NT2/D1 (cell line): ENCODE measurements at regions not wholly inside any gene's neighbourhood (a gene's known extent, or its start where the extent isn't known, plus 50 kb on each side); places are given as distances from the start of the nearest gene placed in this dataset.

ENCODE experiments used
- DNase-seq: peaks from one replicate; pipeline ENCODE4 v3.0.0-alpha.2; 2011; ENCODE audit warnings: low read depth, low spot score
- H3K27me3 ChIP-seq: 2 replicates; pipeline ENCODE4 v1.6.0; 2011; ENCODE audit warnings: mild to moderate bottlenecking; ENCODE audit not compliant: insufficient read length, insufficient read depth
- H3K36me3 ChIP-seq: 2 replicates; pipeline ENCODE4 v1.6.1; 2011; ENCODE audit warnings: mild to moderate bottlenecking, low read length, mixed read lengths; ENCODE audit not compliant: insufficient read depth, insufficient read length
- H3K4me1 ChIP-seq: 2 replicates; pipeline ENCODE4 v1.5.1; 2011; ENCODE audit not compliant: insufficient read depth, insufficient read length
- H3K4me3 ChIP-seq: 2 replicates; pipeline ENCODE4 v1.5.1; 2011; ENCODE audit warnings: low read depth; ENCODE audit not compliant: insufficient read length
- H3K9ac ChIP-seq: 2 replicates; pipeline ENCODE4 v1.6.0; 2011; ENCODE audit warnings: low read depth; ENCODE audit not compliant: insufficient read length
- H3K9me3 ChIP-seq: 2 replicates; pipeline ENCODE4 v1.5.1; 2011; ENCODE audit warnings: mild to moderate bottlenecking, low read length; ENCODE audit not compliant: insufficient read depth
- SUZ12 ChIP-seq: IDR thresholded peaks from 2 replicates; pipeline ENCODE4 v1.6.1; 2011; ENCODE audit not compliant: insufficient read length, insufficient read depth; ENCODE audit errors: extremely low read depth
- YY1 ChIP-seq: IDR thresholded peaks from 2 replicates; pipeline ENCODE4 v1.6.1; 2011; ENCODE audit not compliant: insufficient read length, insufficient read depth
- ZNF274 ChIP-seq: IDR thresholded peaks from 2 replicates; pipeline ENCODE4 v1.6.1; 2011; ENCODE audit warnings: mild to moderate bottlenecking, low read depth, low read length

- Histone ChIP-seq H3K4me3 (no peak overlapping the region), H3K4me1 (peaks cover 2% of the 10 kb centered on the region), H3K36me3 (no peaks in the 10 kb centered on the region), H3K9ac (no peak overlapping the region), H3K9me3 (no peaks in the 10 kb centered on the region), H3K27me3 (no peaks in the 10 kb centered on the region)
- TF ChIP-seq SUZ12 (no peak), YY1 (no peak), ZNF274 (no peak)
- DNase-seq = no peak
Observed at GRCh38 chr20:51208162-51208561, 185.3 kb upstream of the KCNG1 start.

- no peak overlapping the region for H3K4me3 ChIP-seq
- no peaks in the 10 kb centered on the region for H3K9me3 ChIP-seq
- no peak overlapping the region for H3K9ac ChIP-seq
- no peak for TF ChIP-seq SUZ12
- no peak for TF ChIP-seq YY1
- TF ChIP-seq ZNF274 = no peak
- H3K27me3 ChIP-seq = no peaks in the 10 kb centered on the region
- H3K4me1 ChIP-seq = no peaks in the 10 kb centered on the region
- DNase-seq = no peak
- no peaks in the 10 kb centered on the region for H3K36me3 ChIP-seq
Observed at GRCh38 chr20:51206032-51206662, 183.2 kb upstream of the KCNG1 start.

GRCh38 chr20:51204794-51205193 lies 181.9 kb upstream of the KCNG1 start:
- H3K36me3 ChIP-seq = no peaks in the 10 kb centered on the region
- no peak for DNase-seq
- H3K4me1 ChIP-seq = no peaks in the 10 kb centered on the region
- no peak overlapping the region for H3K9ac ChIP-seq
- H3K4me3 ChIP-seq = no peak overlapping the region
- no peaks in the 10 kb centered on the region for H3K27me3 ChIP-seq
- H3K9me3 ChIP-seq = no peaks in the 10 kb centered on the region
- no peak for TF ChIP-seq ZNF274
- TF ChIP-seq YY1 = no peak
- no peak for TF ChIP-seq SUZ12

GRCh38 chr20:51204051-51204715 lies 181.3 kb upstream of the KCNG1 start:
- Histone ChIP-seq H3K9me3 (no peaks in the 10 kb centered on the region), H3K4me3 (no peak overlapping the region), H3K36me3 (no peaks in the 10 kb centered on the region), H3K27me3 (no peaks in the 10 kb centered on the region), H3K4me1 (no peaks in the 10 kb centered on the region), H3K9ac (no peak overlapping the region)
- DNase-seq = no peak
- TF ChIP-seq YY1 (no peak), SUZ12 (no peak), ZNF274 (no peak)

- Histone ChIP-seq H3K27me3 (no peaks in the 10 kb centered on the region), H3K36me3 (no peaks in the 10 kb centered on the region), H3K4me3 (no peak overlapping the region), H3K9me3 (no peaks in the 10 kb centered on the region), H3K4me1 (no peaks in the 10 kb centered on the region), H3K9ac (no peak overlapping the region)
- no peak for DNase-seq
- TF ChIP-seq SUZ12 (no peak), ZNF274 (no peak), YY1 (no peak)
Observed at GRCh38 chr20:51202304-51202703, 179.4 kb upstream of the KCNG1 start.

- Histone ChIP-seq H3K36me3 (no peaks in the 10 kb centered on the region), H3K9me3 (0 out of 2 replicates have a peak, but pooled peaks cover 6% of the 10 kb centered on the region), H3K27me3 (no peaks in the 10 kb centered on the region), H3K4me3 (no peak overlapping the region), H3K9ac (no peak overlapping the region), H3K4me1 (no peaks in the 10 kb centered on the region)
- DNase-seq = no peak
- TF ChIP-seq ZNF274 (no peak), YY1 (peak; percentile 61)
Observed at GRCh38 chr20:51199920-51200319, 177.0 kb upstream of the KCNG1 start.

- TF ChIP-seq YY1 (no peak), ZNF274 (no peak), SUZ12 (no peak)
- H3K4me3 ChIP-seq = no peak overlapping the region
- H3K4me1 ChIP-seq = no peaks in the 10 kb centered on the region
- no peaks in the 10 kb centered on the region for H3K36me3 ChIP-seq
- no peak for DNase-seq
- 0 out of 2 replicates have a peak, but pooled peaks cover 6% of the 10 kb centered on the region for H3K9me3 ChIP-seq
- H3K9ac ChIP-seq = no peak overlapping the region
- no peaks in the 10 kb centered on the region for H3K27me3 ChIP-seq
Observed at GRCh38 chr20:51198876-51199523, 176.1 kb upstream of the KCNG1 start.
